WTC11 (cell line): ENCODE measurements at regions not wholly inside any gene's neighbourhood (a gene's known extent, or its start where the extent isn't known, plus 50 kb on each side); places are given as distances from the start of the nearest gene placed in this dataset.
"Not testable (repeated sequence)": the region's sequence is repeated elsewhere in the genome, so short reads cannot be mapped to it uniquely, and the experiment has no call there.

Experiments
- ATAC-seq: fragments of 200-7000 bp; cut with Tn5 transposase; 2 replicates; pipeline ENCODE4 v1.10.0; 2021; ENCODE audit warnings: mild to moderate bottlenecking, moderate library complexity
- CTCF ChIA-PET: fragments of 300-600 bp; sonication (Branson Sonifier 250); formaldehyde crosslinking; loops from one replicate; lab custom pipeline; 2021; ENCODE audit warnings: antibody characterized with exemption; lab: Charles Lee
- POLR2A ChIA-PET: fragments of 350-600 bp; sonication (Branson Sonifier 250); formaldehyde crosslinking; loops from one replicate; lab custom pipeline; 2021; ENCODE audit warnings: antibody characterized with exemption; lab: Charles Lee
- DNase-seq: peaks from one replicate; pipeline ENCODE4 v3.0.0; 2021; ENCODE audit warnings: low spot score
- H3K27ac Mint-ChIP-seq: 2 replicates; pipeline ENCODE4 v1.8.0; 2021; ENCODE audit warnings: mixed read lengths
- H3K27me3 Mint-ChIP-seq: 2 replicates; pipeline ENCODE4 v1.8.0; 2021; ENCODE audit warnings: low read depth, mild to moderate bottlenecking, moderate library complexity, mixed read lengths
- H3K36me3 Mint-ChIP-seq: 2 replicates; pipeline ENCODE4 v1.8.0; 2021; ENCODE audit warnings: mixed read lengths
- H3K4me1 Mint-ChIP-seq: 2 replicates; pipeline ENCODE4 v1.8.0; 2022; ENCODE audit warnings: mixed read lengths
- H3K4me3 Mint-ChIP-seq: 2 replicates; pipeline ENCODE4 v1.8.0; 2021; ENCODE audit warnings: mild to moderate bottlenecking, moderate library complexity, mixed read lengths
- H3K9me3 Mint-ChIP-seq: 2 replicates; pipeline ENCODE4 v1.8.0; 2021; ENCODE audit warnings: mixed read lengths
- ARID4B ChIP-seq: sonication (generic); formaldehyde crosslinking; IDR thresholded peaks from 2 replicates; pipeline ENCODE4 v1.8.0; 2023; ENCODE audit warnings: missing genetic modification reagents, mild to moderate bottlenecking, borderline replicate concordance
- ATF1 ChIP-seq: sonication (generic); formaldehyde crosslinking; IDR thresholded peaks from 2 replicates; pipeline ENCODE4 v1.8.1; 2023; ENCODE audit warnings: mild to moderate bottlenecking, moderate library complexity, missing genetic modification reagents
- ATF3 ChIP-seq: sonication (generic); formaldehyde crosslinking; conservative IDR thresholded peaks from 2 replicates; pipeline ENCODE4 v1.8.1; 2022; ENCODE audit warnings: mild to moderate bottlenecking, missing genetic modification reagents
- E2F1 ChIP-seq: sonication (generic); formaldehyde crosslinking; IDR thresholded peaks from 2 replicates; pipeline ENCODE4 v1.8.0; 2022; ENCODE audit warnings: mild to moderate bottlenecking, missing genetic modification reagents
- E2F5 ChIP-seq: sonication (generic); formaldehyde crosslinking; IDR thresholded peaks from 2 replicates; pipeline ENCODE4 v1.8.1; 2022; ENCODE audit warnings: mild to moderate bottlenecking, moderate library complexity, missing genetic modification reagents
- ELF4 ChIP-seq: sonication (generic); formaldehyde crosslinking; IDR thresholded peaks from 2 replicates; pipeline ENCODE4 v1.8.1; 2022; ENCODE audit warnings: low read depth, mild to moderate bottlenecking, moderate library complexity, missing genetic modification reagents
- EMX1 ChIP-seq: fragments of 250-450 bp; sonication (Bioruptor Pico); IDR thresholded peaks from 2 replicates; pipeline ENCODE4 v1.8.0; 2021; ENCODE audit warnings: mild to moderate bottlenecking
- ETV6 ChIP-seq: sonication (generic); formaldehyde crosslinking; IDR thresholded peaks from 2 replicates; pipeline ENCODE4 v1.8.1; 2022; ENCODE audit warnings: mild to moderate bottlenecking, missing genetic modification reagents
- FOXJ3 ChIP-seq: sonication (generic); formaldehyde crosslinking; IDR thresholded peaks from 2 replicates; pipeline ENCODE4 v1.9.0; 2021; ENCODE audit warnings: missing genetic modification reagents, mild to moderate bottlenecking, borderline replicate concordance
- FOXP1 ChIP-seq: sonication (generic); formaldehyde crosslinking; IDR thresholded peaks from 2 replicates; pipeline ENCODE4 v1.8.0; 2022; ENCODE audit warnings: missing genetic modification reagents, mild to moderate bottlenecking, moderate library complexity, borderline replicate concordance
- IRF1 ChIP-seq: sonication (generic); formaldehyde crosslinking; IDR thresholded peaks from 2 replicates; pipeline ENCODE4 v1.8.0; 2023; ENCODE audit warnings: missing genetic modification reagents
- NFATC4 ChIP-seq: fragments of 250-450 bp; sonication (Bioruptor Pico); IDR thresholded peaks from 2 replicates; pipeline ENCODE4 v1.9.0; 2021; ENCODE audit warnings: mild to moderate bottlenecking
- NR2C2 ChIP-seq: sonication (generic); formaldehyde crosslinking; IDR thresholded peaks from 2 replicates; pipeline ENCODE4 v1.8.0; 2022; ENCODE audit warnings: mild to moderate bottlenecking, missing genetic modification reagents
- PRRX2 ChIP-seq: fragments of 250-450 bp; sonication (Bioruptor Pico); IDR thresholded peaks from 2 replicates; pipeline ENCODE4 v1.8.0; 2021; ENCODE audit warnings: mild to moderate bottlenecking
- ZNF396 ChIP-seq: fragments of 250-450 bp; sonication (Bioruptor Pico); IDR thresholded peaks from 2 replicates; pipeline ENCODE4 v1.8.0; 2021; ENCODE audit warnings: mild to moderate bottlenecking, moderate library complexity, borderline replicate concordance
- ZNF416 ChIP-seq: fragments of 250-450 bp; sonication (Bioruptor Pico); IDR thresholded peaks from 2 replicates; pipeline ENCODE4 v1.9.0; 2021; ENCODE audit warnings: mild to moderate bottlenecking, inconsistent platforms
- ZNF512 ChIP-seq: sonication (generic); formaldehyde crosslinking; IDR thresholded peaks from 2 replicates; pipeline ENCODE4 v1.8.1; 2022; ENCODE audit warnings: missing genetic modification reagents, borderline replicate concordance
- ZNF532 ChIP-seq: fragments of 250-450 bp; sonication (Bioruptor Pico); IDR thresholded peaks from 2 replicates; pipeline ENCODE4 v1.9.0; 2021; ENCODE audit warnings: mild to moderate bottlenecking, borderline replicate concordance

GRCh38 chr3:5769825-5770224 lies 582.3 kb downstream of the EDEM1 start (continued):
- TF ChIP-seq NFATC4 (CRISPR knock-in tag) = no peak
- TF ChIP-seq, all 79 proteins: peak for 0

GRCh38 chr3:5774337-5774736 lies 586.8 kb downstream of the EDEM1 start:
- Mint-ChIP-seq H3K4me1 (no peaks in the 10 kb centered on the region), H3K27me3 (no peaks in the 10 kb centered on the region; the same call in 1 of the 2 replicates), H3K27ac (no peak overlapping the region), H3K4me3 (no peak overlapping the region), H3K36me3 (peaks cover 38% of the 10 kb centered on the region), H3K9me3 (peaks cover 58% of the 10 kb centered on the region)
- DNase-seq (no peak), ATAC-seq (no peak)
- CTCF ChIA-PET = no interaction called here
- TF ChIP-seq FOXJ3 (CRISPR knock-in tag) = no peak
- no peak for TF ChIP-seq ARID4B (CRISPR knock-in tag)
- no peak for TF ChIP-seq IRF1 (CRISPR knock-in tag)
- no peak for TF ChIP-seq ELF4
- no peak for TF ChIP-seq ETV6 (CRISPR knock-in tag)
- no peak for TF ChIP-seq ZNF396 (CRISPR knock-in tag)
- TF ChIP-seq ATF1 (CRISPR knock-in tag) = no peak
- TF ChIP-seq EMX1 (CRISPR knock-in tag) = no peak
- TF ChIP-seq E2F1 (CRISPR knock-in tag) = no peak
- POLR2A ChIA-PET = no interaction called here

GRCh38 chr3:5775100-5775499 lies 587.6 kb downstream of the EDEM1 start:
- POLR2A ChIA-PET, H3K4me3 Mint-ChIP-seq, H3K4me1 Mint-ChIP-seq, ATAC-seq, DNase-seq, CTCF ChIA-PET, H3K27me3 Mint-ChIP-seq, H3K27ac Mint-ChIP-seq: not testable (repeated sequence)
- Mint-ChIP-seq H3K36me3 (peaks cover 39% of the 10 kb centered on the region), H3K9me3 (peaks cover 57% of the 10 kb centered on the region)

- Mint-ChIP-seq H3K36me3 (peaks cover 27% of the 10 kb centered on the region), H3K27ac (no peak overlapping the region), H3K4me1 (no peaks in the 10 kb centered on the region), H3K9me3 (peaks cover 43% of the 10 kb centered on the region), H3K27me3 (no peaks in the 10 kb centered on the region), H3K4me3 (no peak overlapping the region)
- ATAC-seq = no peak
- CTCF ChIA-PET = no interaction called here
- POLR2A ChIA-PET = no interaction called here
- no peak for DNase-seq
- TF ChIP-seq ZNF532 (no peak), E2F5 (no peak), FOXP1 (CRISPR knock-in tag) (no peak), ZNF416 (CRISPR knock-in tag) (no peak), ATF3 (CRISPR knock-in tag) (no peak), NR2C2 (CRISPR knock-in tag) (no peak), ZNF512 (no peak), PRRX2 (no peak), ZNF396 (CRISPR knock-in tag) (no peak)
These were observed 597.2 kb downstream of the EDEM1 start for GRCh38 chr3:5784690-5785089.
